Loucy (cell line): ENCODE measurements at regions not wholly inside any gene's neighbourhood (a gene's known extent, or its start where the extent isn't known, plus 50 kb on each side); places are given as distances from the start of the nearest gene placed in this dataset.

ENCODE experiments used
- H2AFZ ChIP-seq: fragments of 200-600 bp; sonication (generic); 2 replicates; pipeline ENCODE4 v1.6.0; 2016; ENCODE audit warnings: antibody characterized with exemption, mild to moderate bottlenecking, low read length, moderate library complexity
- H3F3A ChIP-seq: fragments of 200-600 bp; 2 replicates; pipeline ENCODE4 v1.6.0; 2016; ENCODE audit warnings: antibody characterized with exemption, low read depth, mild to moderate bottlenecking
- H3K27me3 ChIP-seq: fragments of 200-600 bp; sonication (generic); 2 replicates; pipeline ENCODE4 v1.6.1; 2014; ENCODE audit warnings: low read length, mild to moderate bottlenecking; ENCODE audit not compliant: insufficient read depth, poor library complexity, severe bottlenecking
- H3K36me3 ChIP-seq: fragments of 200-600 bp; sonication (generic); 2 replicates; pipeline ENCODE4 v1.6.1; 2016; ENCODE audit warnings: low read length; ENCODE audit not compliant: insufficient read depth
- H3K4me1 ChIP-seq: fragments of 200-600 bp; sonication (generic); 2 replicates; pipeline ENCODE4 v1.5.1; 2014; ENCODE audit warnings: low read length, mild to moderate bottlenecking; ENCODE audit not compliant: insufficient read depth, poor library complexity, severe bottlenecking
- H3K4me2 ChIP-seq: fragments of 200-600 bp; sonication (generic); 2 replicates; pipeline ENCODE4 v1.6.0; 2014; ENCODE audit warnings: antibody characterized with exemption, low read length, low read depth, mild to moderate bottlenecking; ENCODE audit not compliant: poor library complexity, severe bottlenecking
- H3K4me3 ChIP-seq: fragments of 200-600 bp; sonication (generic); 2 replicates; pipeline ENCODE4 v1.5.1; 2014; ENCODE audit warnings: low read length, mild to moderate bottlenecking, mixed read lengths; ENCODE audit not compliant: poor library complexity, severe bottlenecking
- H3K79me2 ChIP-seq: fragments of 200-600 bp; sonication (generic); 2 replicates; pipeline ENCODE4 v1.6.1; 2014; ENCODE audit warnings: low read length; ENCODE audit not compliant: insufficient read depth
- H3K9ac ChIP-seq: fragments of 200-600 bp; sonication (generic); 2 replicates; pipeline ENCODE4 v1.6.0; 2014; ENCODE audit warnings: mild to moderate bottlenecking, low read depth, low read length, moderate library complexity; ENCODE audit not compliant: poor library complexity, severe bottlenecking
- H3K9me2 ChIP-seq: fragments of 200-600 bp; sonication (generic); replicated peaks from 2 replicates; pipeline ENCODE4 v1.6.1; 2016; ENCODE audit warnings: low read depth, low read length, mixed read lengths
- H3K9me3 ChIP-seq: fragments of 200-600 bp; sonication (generic); 2 replicates; pipeline ENCODE4 v1.6.1; 2014; ENCODE audit warnings: mild to moderate bottlenecking, antibody characterized with exemption, low read length, low read depth; ENCODE audit not compliant: insufficient read depth
- H4K20me1 ChIP-seq: fragments of 200-600 bp; sonication (generic); 2 replicates; pipeline ENCODE4 v1.6.0; 2014; ENCODE audit warnings: antibody characterized with exemption, low read length, mild to moderate bottlenecking; ENCODE audit not compliant: insufficient read depth, poor library complexity, severe bottlenecking
- EZH2phosphoT487 ChIP-seq: fragments of 200-600 bp; IDR thresholded peaks from 2 replicates; pipeline ENCODE4 v1.6.1; 2018; ENCODE audit warnings: antibody characterized with exemption, mild to moderate bottlenecking, moderate library complexity, borderline replicate concordance
- TF ChIP-seq, protein P1 (sequence below): fragments of 200-600 bp; sonication (generic); conservative IDR thresholded peaks from 2 replicates; pipeline ENCODE4 v1.5.1; 2014; ENCODE audit warnings: mild to moderate bottlenecking, antibody characterized with exemption, low read length

DNA sequence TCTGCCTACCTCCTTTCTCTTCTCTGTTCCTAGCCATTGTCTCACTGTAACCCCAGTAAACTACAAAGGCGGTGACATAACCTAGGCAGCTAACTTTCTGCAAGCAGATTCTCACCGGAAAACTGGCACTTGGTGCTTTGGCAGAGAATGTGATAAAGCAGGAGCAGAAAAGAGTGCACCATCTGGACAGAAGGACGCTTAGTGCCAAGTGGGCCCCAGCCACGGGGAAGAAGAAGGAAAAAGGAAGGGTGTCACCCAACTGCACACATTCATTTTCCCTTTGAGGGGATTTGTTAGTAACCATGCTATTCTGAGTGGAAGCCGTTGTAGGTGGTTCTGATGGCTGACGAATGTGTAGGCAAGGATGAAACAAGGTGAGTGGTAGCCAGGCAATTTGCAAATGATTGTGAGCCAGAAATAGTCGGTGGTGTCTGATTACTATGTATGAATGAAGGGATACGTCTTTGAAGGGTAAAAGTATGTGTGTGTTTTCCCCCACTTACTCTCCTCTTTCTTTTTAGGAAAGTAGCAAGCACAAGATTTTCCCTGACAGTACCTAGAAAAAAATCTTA, 148.3 kb upstream of the STXBP5 start:
- Histone ChIP-seq H4K20me1 (no peaks in the 10 kb centered on the region), H3F3A (no peaks in the 10 kb centered on the region), H3K27me3 (no peaks in the 10 kb centered on the region), H3K79me2 (no peaks in the 10 kb centered on the region), H3K36me3 (no peaks in the 10 kb centered on the region), H3K9ac (no peak overlapping the region), H2AFZ (no peak overlapping the region), H3K4me2 (no peak overlapping the region), H3K9me3 (no peaks in the 10 kb centered on the region), H3K4me3 (no peak overlapping the region), H3K4me1 (peaks cover 13% of the 10 kb centered on the region), H3K9me2 (no peaks in the 10 kb centered on the region)
- TF ChIP-seq, protein P1, sequence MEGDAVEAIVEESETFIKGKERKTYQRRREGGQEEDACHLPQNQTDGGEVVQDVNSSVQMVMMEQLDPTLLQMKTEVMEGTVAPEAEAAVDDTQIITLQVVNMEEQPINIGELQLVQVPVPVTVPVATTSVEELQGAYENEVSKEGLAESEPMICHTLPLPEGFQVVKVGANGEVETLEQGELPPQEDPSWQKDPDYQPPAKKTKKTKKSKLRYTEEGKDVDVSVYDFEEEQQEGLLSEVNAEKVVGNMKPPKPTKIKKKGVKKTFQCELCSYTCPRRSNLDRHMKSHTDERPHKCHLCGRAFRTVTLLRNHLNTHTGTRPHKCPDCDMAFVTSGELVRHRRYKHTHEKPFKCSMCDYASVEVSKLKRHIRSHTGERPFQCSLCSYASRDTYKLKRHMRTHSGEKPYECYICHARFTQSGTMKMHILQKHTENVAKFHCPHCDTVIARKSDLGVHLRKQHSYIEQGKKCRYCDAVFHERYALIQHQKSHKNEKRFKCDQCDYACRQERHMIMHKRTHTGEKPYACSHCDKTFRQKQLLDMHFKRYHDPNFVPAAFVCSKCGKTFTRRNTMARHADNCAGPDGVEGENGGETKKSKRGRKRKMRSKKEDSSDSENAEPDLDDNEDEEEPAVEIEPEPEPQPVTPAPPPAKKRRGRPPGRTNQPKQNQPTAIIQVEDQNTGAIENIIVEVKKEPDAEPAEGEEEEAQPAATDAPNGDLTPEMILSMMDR: no peak
- no peak for TF ChIP-seq EZH2phosphoT487

DNA sequence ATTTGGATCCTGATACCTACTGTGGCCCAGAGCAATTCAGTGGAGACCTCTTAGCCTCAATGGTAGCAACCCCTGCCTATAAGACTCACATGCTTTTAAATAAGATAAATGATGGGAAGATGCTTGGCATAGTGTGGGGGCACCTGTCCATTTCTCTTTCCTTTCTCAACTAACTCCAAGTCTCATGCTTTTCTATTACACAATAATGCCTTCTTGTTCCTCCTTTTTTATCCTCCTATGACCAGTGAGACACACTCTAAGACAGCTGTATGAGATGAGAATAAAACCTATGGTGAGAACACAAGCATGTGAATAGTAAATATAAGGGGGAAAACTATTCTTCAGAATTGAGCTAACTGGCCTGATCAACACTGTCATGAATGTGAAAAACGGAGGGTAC, 147.0 kb upstream of the STXBP5 start:
- Histone ChIP-seq H2AFZ (no peak overlapping the region), H3K9ac (no peak overlapping the region), H4K20me1 (no peaks in the 10 kb centered on the region), H3K9me2 (no peaks in the 10 kb centered on the region), H3K4me2 (no peak overlapping the region), H3K9me3 (no peaks in the 10 kb centered on the region), H3K4me3 (no peak overlapping the region), H3K36me3 (no peaks in the 10 kb centered on the region), H3K79me2 (no peaks in the 10 kb centered on the region), H3K27me3 (no peaks in the 10 kb centered on the region), H3K4me1 (peaks cover 13% of the 10 kb centered on the region), H3F3A (no peaks in the 10 kb centered on the region)
- TF ChIP-seq, protein P1: no peak
- no peak for TF ChIP-seq EZH2phosphoT487

DNA sequence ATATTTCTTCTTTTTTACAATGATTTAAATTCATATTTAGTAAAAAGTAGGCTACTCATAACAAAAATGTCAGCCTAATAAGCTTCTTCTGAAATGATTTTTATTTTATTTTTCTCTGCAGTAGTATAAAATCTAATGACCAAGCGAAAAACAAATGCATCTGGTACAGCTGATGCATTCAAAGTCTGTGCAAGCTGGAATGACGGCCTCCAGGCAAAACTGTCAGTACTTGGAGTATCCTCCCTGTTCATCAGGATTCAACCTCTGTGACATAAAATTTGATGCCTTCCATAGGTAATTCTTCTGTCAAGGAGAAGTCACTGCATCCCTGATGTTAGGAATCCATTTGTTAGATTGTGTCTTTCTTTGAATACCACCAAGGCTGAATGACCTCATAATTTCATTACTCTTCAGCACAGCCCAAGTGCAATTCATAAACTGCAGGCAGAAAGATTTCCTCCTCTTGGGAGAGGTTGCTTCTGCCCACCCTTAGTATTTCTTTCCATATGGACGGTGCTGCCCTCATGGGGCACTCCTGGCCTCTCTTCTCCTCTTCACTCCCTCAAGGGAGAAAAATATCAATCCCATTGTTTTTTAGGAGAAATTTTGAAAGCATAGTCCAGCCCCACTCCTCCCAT, 146.4 kb upstream of the STXBP5 start:
- Histone ChIP-seq H3K79me2 (no peaks in the 10 kb centered on the region), H4K20me1 (no peaks in the 10 kb centered on the region), H3K4me2 (no peak overlapping the region), H3K9ac (no peak overlapping the region), H3K9me2 (no peaks in the 10 kb centered on the region), H3K4me1 (peaks cover 13% of the 10 kb centered on the region), H3K36me3 (no peaks in the 10 kb centered on the region), H2AFZ (no peak overlapping the region), H3F3A (no peaks in the 10 kb centered on the region), H3K9me3 (no peaks in the 10 kb centered on the region), H3K4me3 (no peak overlapping the region), H3K27me3 (no peaks in the 10 kb centered on the region)
- TF ChIP-seq, protein P1: no peak
- no peak for TF ChIP-seq EZH2phosphoT487
